OCI-LY3 (cell line): ENCODE measurements at regions not wholly inside any gene's neighbourhood (a gene's known extent, or its start where the extent isn't known, plus 50 kb on each side); places are given as distances from the start of the nearest gene placed in this dataset.

Source experiments
- H2AFZ ChIP-seq: fragments of 200-600, 300-600 bp; shearing (Covaris generic); 2 replicates; pipeline ENCODE4 v1.6.0; 2014; ENCODE audit warnings: antibody characterized with exemption, low read depth, low read length
- H3K27ac ChIP-seq: fragments of 200-600, 300-600 bp; sonication (generic); 2 replicates; pipeline ENCODE4 v1.5.1; 2014; ENCODE audit warnings: mild to moderate bottlenecking, low read length, moderate library complexity, mixed read lengths
- H3K27me3 ChIP-seq: fragments of 200-600, 300-600 bp; sonication (generic); 2 replicates; pipeline ENCODE4 v1.6.1; 2014; ENCODE audit warnings: low read depth, low read length, mixed read lengths
- H3K36me3 ChIP-seq: fragments of 200-600, 300-600 bp; sonication (generic); replicated peaks from 2 replicates; pipeline ENCODE3; 2014; ENCODE audit warnings: low read depth, low read length, mixed read lengths
- H3K4me1 ChIP-seq: fragments of 300-600, 200-600 bp; sonication (generic); 2 replicates; pipeline ENCODE4 v1.6.1; 2014; ENCODE audit warnings: low read length, mixed read lengths
- H3K4me2 ChIP-seq: fragments of 200-600, 300-600 bp; sonication (generic); 2 replicates; pipeline ENCODE4 v1.6.1; 2014; ENCODE audit warnings: low read length, mixed read lengths
- H3K4me3 ChIP-seq: fragments of 300-600, 200-600 bp; sonication (generic); 2 replicates; pipeline ENCODE4 v1.5.1; 2014; ENCODE audit warnings: antibody characterized with exemption, mild to moderate bottlenecking, low read length, moderate library complexity
- H3K79me2 ChIP-seq: fragments of 300-600, 200-600 bp; shearing (Covaris generic); 2 replicates; pipeline ENCODE4 v1.6.1; 2014; ENCODE audit warnings: mild to moderate bottlenecking, low read length, mixed read lengths
- H3K9ac ChIP-seq: fragments of 300-600, 200-600 bp; shearing (Covaris generic); 2 replicates; pipeline ENCODE4 v1.6.0; 2014; ENCODE audit warnings: mild to moderate bottlenecking, low read length, moderate library complexity
- H3K9me3 ChIP-seq: fragments of 200-600, 300-600 bp; shearing (Covaris generic); 2 replicates; pipeline ENCODE4 v1.6.1; 2014; ENCODE audit warnings: low read length, mixed read lengths; ENCODE audit not compliant: insufficient read depth
- H4K20me1 ChIP-seq: fragments of 200-600, 300-600 bp; sonication (generic); 2 replicates; pipeline ENCODE4 v1.6.1; 2016; ENCODE audit warnings: low read length, mixed read lengths; ENCODE audit not compliant: insufficient read depth
- CTCF ChIP-seq: fragments of 200-600, 300-600 bp; sonication (generic); IDR thresholded peaks from 2 replicates; pipeline ENCODE4 v1.5.1; 2014; ENCODE audit warnings: antibody characterized with exemption, low read length, low read depth
- EZH2phosphoT487 ChIP-seq: fragments of 200-600 bp; shearing (Covaris generic); IDR thresholded peaks from 2 replicates; pipeline ENCODE4 v1.6.1; 2018; ENCODE audit warnings: antibody characterized with exemption, mixed run types, low read depth

- Histone ChIP-seq H3K9me3 (no peaks in the 10 kb centered on the region), H3K36me3 (no peaks in the 10 kb centered on the region), H3K4me1 (no peaks in the 10 kb centered on the region), H3K27ac (no peak overlapping the region), H2AFZ (no peak overlapping the region), H3K4me3 (no peak overlapping the region), H3K4me2 (no peak overlapping the region), H4K20me1 (no peaks in the 10 kb centered on the region), H3K27me3 (peaks cover 11% of the 10 kb centered on the region; the same call in 1 of the 2 replicates), H3K79me2 (no peaks in the 10 kb centered on the region), H3K9ac (no peak overlapping the region)
- TF ChIP-seq CTCF (no peak), EZH2phosphoT487 (no peak)
These were observed 70.6 kb upstream of the ZBTB18 start for GRCh38 chr1:243980471-243980870.

GRCh38 chr1:243980071-243980470 lies 71.0 kb upstream of the ZBTB18 start:
- Histone ChIP-seq H3K4me3 (no peak overlapping the region), H3K36me3 (no peaks in the 10 kb centered on the region), H3K9me3 (no peaks in the 10 kb centered on the region), H3K27me3 (peaks cover 15% of the 10 kb centered on the region; the same call in 1 of the 2 replicates), H3K27ac (no peak overlapping the region), H3K4me1 (no peaks in the 10 kb centered on the region), H3K4me2 (no peak overlapping the region), H4K20me1 (no peaks in the 10 kb centered on the region), H2AFZ (no peak overlapping the region), H3K79me2 (no peaks in the 10 kb centered on the region), H3K9ac (no peak overlapping the region)
- TF ChIP-seq CTCF (no peak), EZH2phosphoT487 (no peak)

GRCh38 chr1:243979396-243979795 lies 71.7 kb upstream of the ZBTB18 start:
- H3K9ac ChIP-seq = no peak overlapping the region
- no peak overlapping the region for H3K4me2 ChIP-seq
- H3K4me3 ChIP-seq = no peak overlapping the region
- TF ChIP-seq CTCF (no peak), EZH2phosphoT487 (no peak)
- no peaks in the 10 kb centered on the region for H4K20me1 ChIP-seq
- no peak overlapping the region for H3K27ac ChIP-seq
- no peaks in the 10 kb centered on the region for H3K9me3 ChIP-seq
- peaks cover 22% of the 10 kb centered on the region for H3K27me3 ChIP-seq
- H3K36me3 ChIP-seq = no peaks in the 10 kb centered on the region
- no peaks in the 10 kb centered on the region for H3K4me1 ChIP-seq
- no peak overlapping the region for H2AFZ ChIP-seq
- H3K79me2 ChIP-seq = no peaks in the 10 kb centered on the region

GRCh38 chr1:243977094-243977493 lies 74.0 kb upstream of the ZBTB18 start:
- Histone ChIP-seq H3K79me2 (no peaks in the 10 kb centered on the region), H3K4me2 (no peak overlapping the region), H2AFZ (no peak overlapping the region), H3K4me1 (no peaks in the 10 kb centered on the region), H3K36me3 (no peaks in the 10 kb centered on the region), H3K9ac (no peak overlapping the region), H3K9me3 (no peaks in the 10 kb centered on the region), H3K4me3 (no peak overlapping the region), H3K27me3 (peaks cover 31% of the 10 kb centered on the region), H4K20me1 (no peaks in the 10 kb centered on the region), H3K27ac (no peak overlapping the region)
- TF ChIP-seq CTCF = no peak
- TF ChIP-seq EZH2phosphoT487 = no peak
